ENCODE measurements at regions not wholly inside any gene's neighbourhood (a gene's known extent, or its start where the extent isn't known, plus 50 kb on each side); places are given as distances from the start of the nearest gene placed in this dataset.

- Histone ChIP-seq H3K4me1 (ENCODE audit: insufficient read depth) (no peaks in the 10 kb centered on the region), H3K36me3 (ENCODE audit: insufficient read depth) (no peaks in the 10 kb centered on the region), H3K27ac (ENCODE audit: low read depth) (no peak overlapping the region), H3K4me3 (ENCODE audit: low read depth, low read length) (no peak overlapping the region)
- WGBS = 24% methylated on average over 7 of the region's 7 CpGs
- DNase-seq (ENCODE audit: extremely low spot score) = peak; percentile 90
Observed at GRCh38 chr20:48298851-48299484, 513.7 kb upstream of the SULF2 start.

- DNase-seq (ENCODE audit: extremely low spot score) = no peak
- no peaks in the 10 kb centered on the region for H3K4me1 ChIP-seq (ENCODE audit: insufficient read depth)
- no peaks in the 10 kb centered on the region for H3K36me3 ChIP-seq (ENCODE audit: insufficient read depth)
- H3K27ac ChIP-seq (ENCODE audit: low read depth) = no peak overlapping the region
- no peak overlapping the region for H3K4me3 ChIP-seq (ENCODE audit: low read depth, low read length)
Observed at GRCh38 chr20:48298433-48298832, 513.2 kb upstream of the SULF2 start.

GRCh38 chr20:48295966-48296421 lies 510.7 kb upstream of the SULF2 start:
- 38% methylated on average over 6 of the region's 6 CpGs for WGBS
- no peak for DNase-seq (ENCODE audit: extremely low spot score)
- Histone ChIP-seq H3K4me3 (ENCODE audit: low read depth, low read length) (no peak overlapping the region), H3K27ac (ENCODE audit: low read depth) (no peak overlapping the region), H3K4me1 (ENCODE audit: insufficient read depth) (no peaks in the 10 kb centered on the region), H3K36me3 (ENCODE audit: insufficient read depth) (no peaks in the 10 kb centered on the region)

- no peaks in the 10 kb centered on the region for H3K36me3 ChIP-seq (ENCODE audit: insufficient read depth)
- H3K27ac ChIP-seq (ENCODE audit: low read depth) = no peak overlapping the region
- peak; percentile 70 for DNase-seq (ENCODE audit: extremely low spot score)
- no peak overlapping the region for H3K4me3 ChIP-seq (ENCODE audit: low read depth, low read length)
- no peaks in the 10 kb centered on the region for H3K4me1 ChIP-seq (ENCODE audit: insufficient read depth)
- 20% methylated on average over 5 of the region's 5 CpGs for WGBS
Observed at GRCh38 chr20:48295445-48295903, 510.2 kb upstream of the SULF2 start.

GRCh38 chr20:48294942-48295341 lies 509.7 kb upstream of the SULF2 start:
- H3K4me1 ChIP-seq (ENCODE audit: insufficient read depth) = no peaks in the 10 kb centered on the region
- 57% methylated on average over 5 of the region's 5 CpGs for WGBS
- H3K4me3 ChIP-seq (ENCODE audit: low read depth, low read length) = no peak overlapping the region
- no peaks in the 10 kb centered on the region for H3K36me3 ChIP-seq (ENCODE audit: insufficient read depth)
- no peak overlapping the region for H3K27ac ChIP-seq (ENCODE audit: low read depth)
- no peak for DNase-seq (ENCODE audit: extremely low spot score)

GRCh38 chr20:48294196-48294595 lies 508.9 kb upstream of the SULF2 start:
- Histone ChIP-seq H3K36me3 (ENCODE audit: insufficient read depth) (no peaks in the 10 kb centered on the region), H3K4me1 (ENCODE audit: insufficient read depth) (no peaks in the 10 kb centered on the region), H3K4me3 (ENCODE audit: low read depth, low read length) (no peak overlapping the region), H3K27ac (ENCODE audit: low read depth) (no peak overlapping the region)
- no peak for DNase-seq (ENCODE audit: extremely low spot score)
- WGBS = 85% methylated on average over 5 of the region's 5 CpGs

- H3K4me1 ChIP-seq (ENCODE audit: insufficient read depth) = no peaks in the 10 kb centered on the region
- H3K4me3 ChIP-seq (ENCODE audit: low read depth, low read length) = no peak overlapping the region
- no peak overlapping the region for H3K27ac ChIP-seq (ENCODE audit: low read depth)
- no peak for DNase-seq (ENCODE audit: extremely low spot score)
- H3K36me3 ChIP-seq (ENCODE audit: insufficient read depth) = no peaks in the 10 kb centered on the region
- WGBS = 87% methylated on average over 4 of the region's 4 CpGs
Observed at GRCh38 chr20:48293671-48294070, 508.4 kb upstream of the SULF2 start.

GRCh38 chr20:48292806-48293205 lies 507.5 kb upstream of the SULF2 start:
- no peak overlapping the region for H3K27ac ChIP-seq (ENCODE audit: low read depth)
- 82% methylated on average over 10 of the region's 10 CpGs for WGBS
- DNase-seq (ENCODE audit: extremely low spot score) = no peak
- H3K4me3 ChIP-seq (ENCODE audit: low read depth, low read length) = no peak overlapping the region
- no peaks in the 10 kb centered on the region for H3K36me3 ChIP-seq (ENCODE audit: insufficient read depth)
- H3K4me1 ChIP-seq (ENCODE audit: insufficient read depth) = no peaks in the 10 kb centered on the region

GRCh38 chr20:48291896-48292295 lies 506.6 kb upstream of the SULF2 start:
- 93% methylated on average over 4 of the region's 4 CpGs for WGBS
- DNase-seq (ENCODE audit: extremely low spot score) = no peak

GRCh38 chr20:48288930-48289507 lies 503.7 kb upstream of the SULF2 start:
- Histone ChIP-seq H3K4me1 (ENCODE audit: insufficient read depth) (no peaks in the 10 kb centered on the region), H3K36me3 (ENCODE audit: insufficient read depth) (no peaks in the 10 kb centered on the region), H3K27ac (ENCODE audit: low read depth) (no peak overlapping the region), H3K4me3 (ENCODE audit: low read depth, low read length) (no peak overlapping the region)
- WGBS = 80% methylated on average over 2 of the region's 2 CpGs
- no peak for DNase-seq (ENCODE audit: extremely low spot score)

More at GRCh38 chr20:48291896-48292295, 506.6 kb upstream of the SULF2 start:
- Histone ChIP-seq H3K36me3 (ENCODE audit: insufficient read depth) (no peaks in the 10 kb centered on the region), H3K4me1 (ENCODE audit: insufficient read depth) (no peaks in the 10 kb centered on the region), H3K27ac (ENCODE audit: low read depth) (no peak overlapping the region), H3K4me3 (ENCODE audit: low read depth, low read length) (no peak overlapping the region)

GRCh38 chr20:48287552-48288170 lies 502.4 kb upstream of the SULF2 start:
- DNase-seq (ENCODE audit: extremely low spot score) = no peak
- no peaks in the 10 kb centered on the region for H3K4me1 ChIP-seq (ENCODE audit: insufficient read depth)
- H3K4me3 ChIP-seq (ENCODE audit: low read depth, low read length) = no peak overlapping the region
- H3K27ac ChIP-seq (ENCODE audit: low read depth) = no peak overlapping the region
- H3K36me3 ChIP-seq (ENCODE audit: insufficient read depth) = no peaks in the 10 kb centered on the region
- WGBS = 96% methylated on average over 6 of the region's 6 CpGs

GRCh38 chr20:48287021-48287494 lies 501.8 kb upstream of the SULF2 start:
- no peak for DNase-seq (ENCODE audit: extremely low spot score)

GRCh38 chr20:48286601-48287000 lies 501.3 kb upstream of the SULF2 start:
- Histone ChIP-seq H3K4me1 (ENCODE audit: insufficient read depth) (no peaks in the 10 kb centered on the region), H3K27ac (ENCODE audit: low read depth) (no peak overlapping the region), H3K36me3 (ENCODE audit: insufficient read depth) (no peaks in the 10 kb centered on the region), H3K4me3 (ENCODE audit: low read depth, low read length) (no peak overlapping the region)
- no peak for DNase-seq (ENCODE audit: extremely low spot score)
- WGBS = 48% methylated on average over 1 of the region's 1 CpG

More at GRCh38 chr20:48287021-48287494, 501.8 kb upstream of the SULF2 start:
- 17% methylated on average over 7 of the region's 7 CpGs for WGBS
- H3K36me3 ChIP-seq (ENCODE audit: insufficient read depth) = no peaks in the 10 kb centered on the region
- H3K4me3 ChIP-seq (ENCODE audit: low read depth, low read length) = no peak overlapping the region
- H3K4me1 ChIP-seq (ENCODE audit: insufficient read depth) = no peaks in the 10 kb centered on the region
- H3K27ac ChIP-seq (ENCODE audit: low read depth) = no peak overlapping the region

GRCh38 chr20:48285656-48286055 lies 500.4 kb upstream of the SULF2 start:
- H3K4me3 ChIP-seq (ENCODE audit: low read depth, low read length) = no peak overlapping the region
- DNase-seq (ENCODE audit: extremely low spot score) = no peak
- no peaks in the 10 kb centered on the region for H3K4me1 ChIP-seq (ENCODE audit: insufficient read depth)
- H3K27ac ChIP-seq (ENCODE audit: low read depth) = no peak overlapping the region
- 40% methylated on average over 1 of the region's 1 CpG for WGBS
- H3K36me3 ChIP-seq (ENCODE audit: insufficient read depth) = no peaks in the 10 kb centered on the region
